IMR-90 (cell line): ENCODE measurements at regions not wholly inside any gene's neighbourhood (a gene's known extent, or its start where the extent isn't known, plus 50 kb on each side); places are given as distances from the start of the nearest gene placed in this dataset.

Source experiments
- ATAC-seq: fragments of 200-7000 bp; cut with Tn5 transposase; 2 replicates; pipeline ENCODE4 v1.9.1; 2020; ENCODE audit warnings: low read depth, mild to moderate bottlenecking, moderate library complexity
- BruUV-seq: library from RNA; stranded (reverse); fragments of 400-500 nt; replicated peaks from 2 replicates; lab custom pipeline; 2021; lab: Mats Ljungman, UMichigan
- CTCF ChIA-PET: fragments of 300-600 bp; formaldehyde crosslinking; extraction: SDS; loops from one replicate; lab custom pipeline; 2021; ENCODE audit warnings: antibody characterized with exemption; lab: Yijun Ruan, JAX
- POLR2A ChIA-PET: fragments of 300-600 bp; sonication (Branson Sonifier 250); formaldehyde crosslinking; loops from one replicate; lab custom pipeline; 2022; ENCODE audit warnings: antibody characterized with exemption; ENCODE audit not compliant: unreplicated experiment; lab: Charles Lee
- DNase-seq: peaks from one replicate; pipeline ENCODE4 v3.0.0; 2013
- H2AFZ ChIP-seq: replicated peaks from 2 replicates; pipeline ENCODE3; 2013; ENCODE audit warnings: low read length, mild to moderate bottlenecking; ENCODE audit not compliant: poor library complexity
- H2AK5ac ChIP-seq: 2 replicates; pipeline ENCODE4 v1.6.1; 2013; ENCODE audit warnings: low read depth, low read length, inconsistent platforms
- H2AK9ac ChIP-seq: replicated peaks from 2 replicates; pipeline ENCODE3; 2013; ENCODE audit warnings: mild to moderate bottlenecking, low read depth, low read length, moderate library complexity; ENCODE audit not compliant: poor library complexity
- H2BK120ac ChIP-seq: 2 replicates; pipeline ENCODE4 v1.6.1; 2013; ENCODE audit warnings: low read depth, low read length, inconsistent platforms
- H2BK15ac ChIP-seq: 3 replicates; pipeline ENCODE4 v1.6.1; 2013; ENCODE audit warnings: low read depth, low read length, inconsistent platforms
- H2BK20ac ChIP-seq: 2 replicates; pipeline ENCODE4 v1.6.1; 2013; ENCODE audit warnings: low read depth, mild to moderate bottlenecking, inconsistent platforms, low read length, moderate library complexity
- H2BK5ac ChIP-seq: 2 replicates; pipeline ENCODE4 v1.6.1; 2013; ENCODE audit warnings: mild to moderate bottlenecking, low read depth, low read length, inconsistent platforms; ENCODE audit not compliant: poor library complexity, severe bottlenecking
- H3K14ac ChIP-seq: replicated peaks from 2 replicates; pipeline ENCODE4 v1.6.1; 2013; ENCODE audit warnings: low read depth, low read length, inconsistent platforms
- H3K18ac ChIP-seq: 2 replicates; pipeline ENCODE4 v1.6.1; 2013; ENCODE audit warnings: low read depth, low read length, control low read depth
- H3K23ac ChIP-seq: 2 replicates; pipeline ENCODE4 v1.6.1; 2013; ENCODE audit warnings: low read depth, low read length, inconsistent platforms
- H3K27ac ChIP-seq: 2 replicates; pipeline ENCODE4 v1.5.1; 2013; ENCODE audit warnings: mild to moderate bottlenecking, control low read depth, low read length; ENCODE audit not compliant: insufficient read depth
- H3K27me3 ChIP-seq: 2 replicates; pipeline ENCODE4 v1.6.1; 2013; ENCODE audit warnings: low read length; ENCODE audit not compliant: control insufficient read depth, insufficient read depth
- H3K36me3 ChIP-seq: 2 replicates; pipeline ENCODE4 v1.6.1; 2013; ENCODE audit warnings: low read length, mixed read lengths; ENCODE audit not compliant: control insufficient read depth, insufficient read depth
- H3K4ac ChIP-seq: 2 replicates; pipeline ENCODE4 v1.6.1; 2013; ENCODE audit warnings: low read depth, low read length, inconsistent platforms
- H3K4me1 ChIP-seq: 2 replicates; pipeline ENCODE4 v1.6.1; 2013; ENCODE audit warnings: low read length, mixed read lengths; ENCODE audit not compliant: control insufficient read depth, insufficient read depth
- H3K4me2 ChIP-seq: 2 replicates; pipeline ENCODE4 v1.6.1; 2013; ENCODE audit warnings: low read depth, mild to moderate bottlenecking, control low read depth, low read length, moderate library complexity
- H3K4me3 ChIP-seq: 2 replicates; pipeline ENCODE4 v1.5.1; 2013; ENCODE audit warnings: low read depth, mild to moderate bottlenecking, control low read depth, low read length, moderate library complexity; ENCODE audit not compliant: insufficient read depth
- H3K56ac ChIP-seq: 2 replicates; pipeline ENCODE4 v1.6.1; 2013; ENCODE audit warnings: low read length, inconsistent platforms; ENCODE audit not compliant: insufficient read depth; ENCODE audit errors: extremely low read depth
- H3K79me1 ChIP-seq, 2 experiments: 2 replicates each; pipeline ENCODE4 v1.6.1; 2013; ENCODE audit warnings: low read length in 2 of 2, inconsistent platforms in 1 of 2, low read depth in 1 of 2
- H3K9ac ChIP-seq: 2 replicates; pipeline ENCODE4 v1.6.1; 2013; ENCODE audit warnings: low read depth, low read length, control low read depth
- H3K9me1 ChIP-seq: 2 replicates; pipeline ENCODE4 v1.6.1; 2013; ENCODE audit warnings: low read length, inconsistent platforms; ENCODE audit not compliant: insufficient read depth
- H3K9me3 ChIP-seq: 2 replicates; pipeline ENCODE4 v1.6.1; 2013; ENCODE audit warnings: low read length; ENCODE audit not compliant: control insufficient read depth, insufficient read depth
- H4K20me1 ChIP-seq: 2 replicates; pipeline ENCODE4 v1.6.1; 2013; ENCODE audit warnings: low read length, inconsistent platforms; ENCODE audit not compliant: insufficient read depth
- H4K5ac ChIP-seq: 2 replicates; pipeline ENCODE4 v1.6.1; 2013; ENCODE audit warnings: mild to moderate bottlenecking, low read depth, low read length, control low read depth
- H4K8ac ChIP-seq, 2 experiments: 2 replicates each; pipeline ENCODE4 v1.6.1; 2013; ENCODE audit warnings: low read depth in 2 of 2, low read length in 2 of 2, control low read depth in 1 of 2, inconsistent platforms in 1 of 2
- H4K91ac ChIP-seq: 2 replicates; pipeline ENCODE4 v1.6.1; 2013; ENCODE audit warnings: low read depth, low read length, inconsistent platforms; ENCODE audit not compliant: insufficient read depth
- CEBPB ChIP-seq: IDR thresholded peaks from 2 replicates; pipeline ENCODE4 v1.6.1; 2012; ENCODE audit warnings: low read depth, low read length, improper control_type of control experiment
- CTCF ChIP-seq: conservative IDR thresholded peaks from 2 replicates; pipeline ENCODE4 v1.5.1; 2012; ENCODE audit warnings: mild to moderate bottlenecking, low read depth, low read length, improper control_type of control experiment
- FOS ChIP-seq: fragments of 150-350 bp; IDR thresholded peaks from 2 replicates; pipeline ENCODE4 v1.6.1; 2016; ENCODE audit warnings: low read depth, low read length
- MAZ ChIP-seq: IDR thresholded peaks from 2 replicates; pipeline ENCODE4 v1.6.1; 2012; ENCODE audit warnings: low read depth, mild to moderate bottlenecking, low read length, improper control_type of control experiment, moderate library complexity, borderline replicate concordance
- MXI1 ChIP-seq: IDR thresholded peaks from 2 replicates; pipeline ENCODE4 v1.6.1; 2012; ENCODE audit warnings: low read depth, mild to moderate bottlenecking, low read length, moderate library complexity, borderline replicate concordance
- POLR2A ChIP-seq: IDR thresholded peaks from 2 replicates; pipeline ENCODE4 v1.6.1; 2012; ENCODE audit warnings: mild to moderate bottlenecking, low read depth, low read length
- WGBS, 2 experiments: methylation state at CpG; one replicate each; pipeline versions ENCODE4 v1.1.5 to v1.1.7; 2013; ENCODE audit warnings: missing lambda C conversion rate in 2 of 2; ENCODE audit not compliant: insufficient read length in 1 of 2; ENCODE audit errors: extremely low coverage in 2 of 2; 5-methylcytosine and 5-hydroxymethylcytosine counted together
- dilution Hi-C: fragments of 300-500 bp; cut with HindIII; formaldehyde crosslinking; loops from one replicate; pipeline ENCODE4 v1.14.3; 2018; ENCODE audit warnings: low sequenced_read_pairs; ENCODE audit not compliant: unreplicated experiment
- in situ Hi-C: fragments of 300-500 bp; cut with MboI; formaldehyde crosslinking; loops from 3 replicates; pipeline ENCODE4 v1.14.3; 2019; ENCODE audit warnings: low sequenced_read_pairs, inconsistent platforms, mixed read lengths
- intact Hi-C: fragments of 100-400 bp; cut with micrococcal nuclease; formaldehyde crosslinking; loops from 2 replicates; pipeline ENCODE4 v1.10.0; 2022
- TF ChIP-seq, protein P1 (sequence below): fragments of 150-350 bp; IDR thresholded peaks from 2 replicates; pipeline ENCODE4 v1.6.1; 2016; ENCODE audit warnings: low read depth, mild to moderate bottlenecking, low read length, moderate library complexity, borderline replicate concordance

DNA sequence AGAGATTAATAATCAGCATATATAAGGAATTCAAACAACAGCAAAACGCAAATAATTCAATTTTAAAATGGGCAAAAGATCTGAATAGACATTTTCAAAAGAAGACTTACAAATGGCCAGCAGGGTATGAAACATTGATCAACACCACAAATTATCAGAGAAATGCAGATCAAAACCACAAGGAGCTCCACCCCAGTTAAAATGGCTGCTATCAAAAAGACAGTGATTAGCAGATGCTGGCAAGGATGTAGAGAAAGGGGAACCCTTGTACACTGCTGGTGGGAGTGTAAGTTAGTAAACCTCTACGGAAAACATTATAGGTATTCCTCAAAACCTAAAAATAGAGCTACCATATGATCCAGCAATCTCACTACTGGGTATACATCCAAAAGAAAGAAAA, 128.0 kb upstream of the CACUL1 start:
- DNase-seq (no peak), ATAC-seq (no peak)
- dilution Hi-C loops (no loop called here), in situ Hi-C loops (no loop called here), intact Hi-C loops (no loop called here)
- no TSS peak for BruUV-seq
- ChIA-PET CTCF (interaction anchor here (1.0 kb wide), 1 partner anchor 9 kb away, joined by 3 read pairs; no protein-coding TSS in a partner anchor), POLR2A (no interaction called here)
- Histone ChIP-seq H4K91ac (no peak overlapping the region), H3K27ac (no peak overlapping the region), H2BK5ac (no peak overlapping the region), H4K8ac (no peak overlapping the region), H2BK120ac (no peak overlapping the region), H3K79me1 (no peaks in the 10 kb centered on the region), H4K5ac (no peak overlapping the region), H2AK5ac (no peak overlapping the region), H3K4me3 (no peak overlapping the region), H2AFZ (no peak overlapping the region), H3K4me1 (no peaks in the 10 kb centered on the region), H3K36me3 (no peaks in the 10 kb centered on the region), H2BK15ac (no peak overlapping the region), H4K20me1 (no peaks in the 10 kb centered on the region), H3K14ac (no peak overlapping the region), H3K56ac (no peak overlapping the region), H3K18ac (no peak overlapping the region), H3K4me2 (no peak overlapping the region), H2AK9ac (no peak overlapping the region), H3K9me1 (no peaks in the 10 kb centered on the region), H2BK20ac (no peak overlapping the region), H3K4ac (no peak overlapping the region), H3K23ac (no peak overlapping the region), H3K9me3 (no peaks in the 10 kb centered on the region), H3K27me3 (no peaks in the 10 kb centered on the region), H3K9ac (no peak overlapping the region)
- TF ChIP-seq CEBPB (no peak), CTCF (no peak), MXI1 (no peak), FOS (no peak), POLR2A (no peak), MAZ (no peak)
- TF ChIP-seq, protein P1, sequence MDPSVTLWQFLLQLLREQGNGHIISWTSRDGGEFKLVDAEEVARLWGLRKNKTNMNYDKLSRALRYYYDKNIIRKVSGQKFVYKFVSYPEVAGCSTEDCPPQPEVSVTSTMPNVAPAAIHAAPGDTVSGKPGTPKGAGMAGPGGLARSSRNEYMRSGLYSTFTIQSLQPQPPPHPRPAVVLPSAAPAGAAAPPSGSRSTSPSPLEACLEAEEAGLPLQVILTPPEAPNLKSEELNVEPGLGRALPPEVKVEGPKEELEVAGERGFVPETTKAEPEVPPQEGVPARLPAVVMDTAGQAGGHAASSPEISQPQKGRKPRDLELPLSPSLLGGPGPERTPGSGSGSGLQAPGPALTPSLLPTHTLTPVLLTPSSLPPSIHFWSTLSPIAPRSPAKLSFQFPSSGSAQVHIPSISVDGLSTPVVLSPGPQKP: no peak
- no CpG with 5 or more reads among the region's 2 CpGs for WGBS, 2 experiments
